Hepatocyte (in vitro differentiated cells): ENCODE measurements at regions not wholly inside any gene's neighbourhood (a gene's known extent, or its start where the extent isn't known, plus 50 kb on each side); places are given as distances from the start of the nearest gene placed in this dataset.

Experiments
- EZH2 ChIP-seq: fragments of 200-600 bp; sonication (generic); IDR thresholded peaks from 2 replicates; pipeline ENCODE4 v1.6.1; 2016; ENCODE audit warnings: antibody characterized with exemption, mild to moderate bottlenecking, borderline replicate concordance
- EZH2phosphoT487 ChIP-seq: fragments of 200-600 bp; sonication (generic); IDR thresholded peaks from one replicate; pipeline ENCODE4 v1.6.1; 2018; ENCODE audit warnings: antibody characterized with exemption, mild to moderate bottlenecking, low read depth, moderate library complexity; ENCODE audit not compliant: unreplicated experiment, severe bottlenecking
- TF ChIP-seq, protein P1 (sequence below): fragments of 200-600 bp; sonication (generic); IDR thresholded peaks from 2 replicates; pipeline ENCODE4 v1.5.1; 2016; ENCODE audit warnings: antibody characterized with exemption, mild to moderate bottlenecking; ENCODE audit not compliant: poor library complexity

- TF ChIP-seq, protein P1, sequence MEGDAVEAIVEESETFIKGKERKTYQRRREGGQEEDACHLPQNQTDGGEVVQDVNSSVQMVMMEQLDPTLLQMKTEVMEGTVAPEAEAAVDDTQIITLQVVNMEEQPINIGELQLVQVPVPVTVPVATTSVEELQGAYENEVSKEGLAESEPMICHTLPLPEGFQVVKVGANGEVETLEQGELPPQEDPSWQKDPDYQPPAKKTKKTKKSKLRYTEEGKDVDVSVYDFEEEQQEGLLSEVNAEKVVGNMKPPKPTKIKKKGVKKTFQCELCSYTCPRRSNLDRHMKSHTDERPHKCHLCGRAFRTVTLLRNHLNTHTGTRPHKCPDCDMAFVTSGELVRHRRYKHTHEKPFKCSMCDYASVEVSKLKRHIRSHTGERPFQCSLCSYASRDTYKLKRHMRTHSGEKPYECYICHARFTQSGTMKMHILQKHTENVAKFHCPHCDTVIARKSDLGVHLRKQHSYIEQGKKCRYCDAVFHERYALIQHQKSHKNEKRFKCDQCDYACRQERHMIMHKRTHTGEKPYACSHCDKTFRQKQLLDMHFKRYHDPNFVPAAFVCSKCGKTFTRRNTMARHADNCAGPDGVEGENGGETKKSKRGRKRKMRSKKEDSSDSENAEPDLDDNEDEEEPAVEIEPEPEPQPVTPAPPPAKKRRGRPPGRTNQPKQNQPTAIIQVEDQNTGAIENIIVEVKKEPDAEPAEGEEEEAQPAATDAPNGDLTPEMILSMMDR, result no peak
- TF ChIP-seq EZH2phosphoT487 (no peak), EZH2 (no peak)
These were observed 471.0 kb downstream of the TMEM182 start for GRCh38 chr2:103232865-103233264.
